ENCODE measurements at regions not wholly inside any gene's neighbourhood (a gene's known extent, or its start where the extent isn't known, plus 50 kb on each side); places are given as distances from the start of the nearest gene placed in this dataset.
"Not testable (repeated sequence)": the region's sequence is repeated elsewhere in the genome, so short reads cannot be mapped to it uniquely, and the experiment has no call there.

GRCh38 chr2:8498994-8499393 is 182.9 kb upstream of the ID2 start:
- in situ Hi-C loops (cut with HindIII; ENCODE audit: low pct_unique_long_range_greater_than_20kb, low sequenced_read_pairs): no loop called here

GRCh38 chr2:8500124-8501054 is 181.5 kb upstream of the ID2 start:
- TF ChIP-seq JUND (IDR thresholded peaks at IDR 0.05; ENCODE audit: low read depth): no peak
- in situ Hi-C loops (cut with HindIII; ENCODE audit: low pct_unique_long_range_greater_than_20kb, low sequenced_read_pairs): no loop called here
- DNase-seq (ENCODE audit: low read depth in 1 of 2, low spot score in 1 of 2): peak in 1 of 2 experiments; percentile 75

More at GRCh38 chr2:8498994-8499393, 182.9 kb upstream of the ID2 start:
- no peak for DNase-seq (ENCODE audit: low read depth in 1 of 2, low spot score in 1 of 2)
- TF ChIP-seq JUND (IDR thresholded peaks at IDR 0.05; ENCODE audit: low read depth): no peak

- TF ChIP-seq JUND (IDR thresholded peaks at IDR 0.05; ENCODE audit: low read depth): no peak
- in situ Hi-C loops (cut with HindIII; ENCODE audit: low pct_unique_long_range_greater_than_20kb, low sequenced_read_pairs): no loop called here
- DNase-seq (ENCODE audit: low read depth in 1 of 2, low spot score in 1 of 2): no peak
Observed at GRCh38 chr2:8501061-8501720, 180.7 kb upstream of the ID2 start.

GRCh38 chr2:8502316-8502715 is 179.5 kb upstream of the ID2 start:
- TF ChIP-seq JUND (IDR thresholded peaks at IDR 0.05; ENCODE audit: low read depth): no peak
- DNase-seq (ENCODE audit: low read depth in 1 of 2, low spot score in 1 of 2): no peak
- in situ Hi-C loops (cut with HindIII; ENCODE audit: low pct_unique_long_range_greater_than_20kb, low sequenced_read_pairs): no loop called here

- DNase-seq (ENCODE audit: low read depth in 1 of 2, low spot score in 1 of 2): no peak
- in situ Hi-C loops (cut with HindIII; ENCODE audit: low pct_unique_long_range_greater_than_20kb, low sequenced_read_pairs): no loop called here
- TF ChIP-seq JUND (IDR thresholded peaks at IDR 0.05; ENCODE audit: low read depth): no peak
Observed at GRCh38 chr2:8505311-8505920, 176.4 kb upstream of the ID2 start.

GRCh38 chr2:8506746-8507145 is 175.1 kb upstream of the ID2 start:
- TF ChIP-seq JUND (IDR thresholded peaks at IDR 0.05; ENCODE audit: low read depth): no peak
- in situ Hi-C loops (cut with HindIII; ENCODE audit: low pct_unique_long_range_greater_than_20kb, low sequenced_read_pairs): no loop called here
- no peak for DNase-seq (ENCODE audit: low read depth in 1 of 2, low spot score in 1 of 2)

GRCh38 chr2:8508766-8509165 is 173.1 kb upstream of the ID2 start:
- DNase-seq (ENCODE audit: low read depth in 1 of 2, low spot score in 1 of 2): no peak
- in situ Hi-C loops (cut with HindIII; ENCODE audit: low pct_unique_long_range_greater_than_20kb, low sequenced_read_pairs): no loop called here
- TF ChIP-seq JUND (IDR thresholded peaks at IDR 0.05; ENCODE audit: low read depth): no peak

GRCh38 chr2:8509621-8510020 is 172.2 kb upstream of the ID2 start:
- in situ Hi-C loops (cut with HindIII; ENCODE audit: low pct_unique_long_range_greater_than_20kb, low sequenced_read_pairs): no loop called here
- no peak for TF ChIP-seq JUND (IDR thresholded peaks at IDR 0.05; ENCODE audit: low read depth)
- DNase-seq (ENCODE audit: low read depth in 1 of 2, low spot score in 1 of 2): no peak

GRCh38 chr2:8510055-8510454 is 171.8 kb upstream of the ID2 start:
- in situ Hi-C loops (cut with HindIII; ENCODE audit: low pct_unique_long_range_greater_than_20kb, low sequenced_read_pairs); DNase-seq (ENCODE audit: low read depth in 1 of 2, low spot score in 1 of 2): not testable (repeated sequence)

- no peak for TF ChIP-seq JUND (IDR thresholded peaks at IDR 0.05; ENCODE audit: low read depth)
- no peak for DNase-seq (ENCODE audit: low read depth in 1 of 2, low spot score in 1 of 2)
- in situ Hi-C loops (cut with HindIII; ENCODE audit: low pct_unique_long_range_greater_than_20kb, low sequenced_read_pairs): no loop called here
Observed at GRCh38 chr2:8510519-8510918, 171.3 kb upstream of the ID2 start.

GRCh38 chr2:8511868-8512612 is 169.8 kb upstream of the ID2 start:
- DNase-seq (ENCODE audit: low read depth in 1 of 2, low spot score in 1 of 2): no peak
- no peak for TF ChIP-seq JUND (IDR thresholded peaks at IDR 0.05; ENCODE audit: low read depth)
- in situ Hi-C loops (cut with HindIII; ENCODE audit: low pct_unique_long_range_greater_than_20kb, low sequenced_read_pairs): no loop called here

- no peak for TF ChIP-seq JUND (IDR thresholded peaks at IDR 0.05; ENCODE audit: low read depth)
- in situ Hi-C loops (cut with HindIII; ENCODE audit: low pct_unique_long_range_greater_than_20kb, low sequenced_read_pairs): no loop called here
- no peak for DNase-seq (ENCODE audit: low read depth in 1 of 2, low spot score in 1 of 2)
Observed at GRCh38 chr2:8513601-8514273, 168.1 kb upstream of the ID2 start.

Measured in T47D (cell line).